ENCODE measurements at regions not wholly inside any gene's neighbourhood (a gene's known extent, or its start where the extent isn't known, plus 50 kb on each side); places are given as distances from the start of the nearest gene placed in this dataset.

DNA sequence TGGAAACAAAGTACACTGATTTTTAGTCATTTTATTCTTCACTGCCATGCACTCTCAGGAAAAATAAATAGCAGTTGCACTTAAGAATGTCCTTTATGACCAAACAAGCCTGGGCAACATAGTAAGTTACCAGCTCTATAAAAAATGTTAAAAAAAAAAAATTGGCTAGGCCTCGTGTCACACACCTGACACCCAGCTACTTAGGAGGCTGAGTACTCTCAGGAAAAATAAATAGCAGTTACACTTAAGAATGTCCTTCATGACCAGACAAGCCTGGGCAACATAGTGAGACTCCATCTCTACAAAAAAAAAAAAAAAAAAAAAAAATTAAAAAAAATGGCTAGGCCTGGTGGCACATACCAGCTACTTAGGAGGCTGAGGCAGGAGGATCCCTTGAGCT, 304.6 kb downstream of the SLCO4C1 start:
- TF ChIP-seq, protein P1, sequence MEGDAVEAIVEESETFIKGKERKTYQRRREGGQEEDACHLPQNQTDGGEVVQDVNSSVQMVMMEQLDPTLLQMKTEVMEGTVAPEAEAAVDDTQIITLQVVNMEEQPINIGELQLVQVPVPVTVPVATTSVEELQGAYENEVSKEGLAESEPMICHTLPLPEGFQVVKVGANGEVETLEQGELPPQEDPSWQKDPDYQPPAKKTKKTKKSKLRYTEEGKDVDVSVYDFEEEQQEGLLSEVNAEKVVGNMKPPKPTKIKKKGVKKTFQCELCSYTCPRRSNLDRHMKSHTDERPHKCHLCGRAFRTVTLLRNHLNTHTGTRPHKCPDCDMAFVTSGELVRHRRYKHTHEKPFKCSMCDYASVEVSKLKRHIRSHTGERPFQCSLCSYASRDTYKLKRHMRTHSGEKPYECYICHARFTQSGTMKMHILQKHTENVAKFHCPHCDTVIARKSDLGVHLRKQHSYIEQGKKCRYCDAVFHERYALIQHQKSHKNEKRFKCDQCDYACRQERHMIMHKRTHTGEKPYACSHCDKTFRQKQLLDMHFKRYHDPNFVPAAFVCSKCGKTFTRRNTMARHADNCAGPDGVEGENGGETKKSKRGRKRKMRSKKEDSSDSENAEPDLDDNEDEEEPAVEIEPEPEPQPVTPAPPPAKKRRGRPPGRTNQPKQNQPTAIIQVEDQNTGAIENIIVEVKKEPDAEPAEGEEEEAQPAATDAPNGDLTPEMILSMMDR (IDR thresholded peaks at IDR 0.05; ENCODE audit: low read depth, low read length) = no peak
- no peak for TF ChIP-seq EZH2phosphoT487 (IDR thresholded peaks at IDR 0.05; ENCODE audit: low read depth)

Measured in OCI-LY3 (cell line).